Umbilical cord (tissue), 1 donor: ENCODE measurements at regions not wholly inside any gene's neighbourhood (a gene's known extent, or its start where the extent isn't known, plus 50 kb on each side); places are given as distances from the start of the nearest gene placed in this dataset.
"Not testable (repeated sequence)": the region's sequence is repeated elsewhere in the genome, so short reads cannot be mapped to it uniquely, and the experiment has no call there.

Experiments used
- DNase-seq: peaks from one replicate; pipeline ENCODE4 v3.0.0-alpha.2; 2015; ENCODE audit warnings: low spot score

- not testable (repeated sequence) for DNase-seq
These were observed 942.5 kb downstream of the TMEM121 start for GRCh38 chr14:106468869-106469268.

- not testable (repeated sequence) for DNase-seq
These were observed 943.6 kb downstream of the TMEM121 start for GRCh38 chr14:106470028-106470427.

- DNase-seq = not testable (repeated sequence)
These were observed 948.1 kb downstream of the TMEM121 start for GRCh38 chr14:106474261-106475028.

GRCh38 chr14:106475214-106475613 is 948.8 kb downstream of the TMEM121 start:
- DNase-seq = not testable (repeated sequence)

- not testable (repeated sequence) for DNase-seq
These were observed 951.2 kb downstream of the TMEM121 start for GRCh38 chr14:106477600-106477999.

- not testable (repeated sequence) for DNase-seq
These were observed 953.9 kb downstream of the TMEM121 start for GRCh38 chr14:106480287-106480686.

GRCh38 chr14:106482213-106482612 is 955.8 kb downstream of the TMEM121 start:
- DNase-seq = not testable (repeated sequence)

GRCh38 chr14:106487600-106487999 is 961.2 kb downstream of the TMEM121 start:
- no peak for DNase-seq

- no peak for DNase-seq
These were observed 961.9 kb downstream of the TMEM121 start for GRCh38 chr14:106488291-106488690.

- DNase-seq = no peak
These were observed 962.9 kb downstream of the TMEM121 start for GRCh38 chr14:106489112-106489881.

- DNase-seq = no peak
These were observed 964.1 kb downstream of the TMEM121 start for GRCh38 chr14:106490442-106490841.

- DNase-seq = no peak
These were observed 965.5 kb downstream of the TMEM121 start for GRCh38 chr14:106491851-106492250.

GRCh38 chr14:106493962-106494823 is 967.8 kb downstream of the TMEM121 start:
- DNase-seq = no peak

- no peak for DNase-seq
These were observed 974.2 kb downstream of the TMEM121 start for GRCh38 chr14:106500571-106500970.

- DNase-seq = no peak
These were observed 975.5 kb downstream of the TMEM121 start for GRCh38 chr14:106501898-106502297.

GRCh38 chr14:106505366-106505765 is 979.0 kb downstream of the TMEM121 start:
- no peak for DNase-seq

- DNase-seq = no peak
These were observed 980.5 kb downstream of the TMEM121 start for GRCh38 chr14:106506881-106507305.

- DNase-seq = no peak
These were observed 981.0 kb downstream of the TMEM121 start for GRCh38 chr14:106507354-106507753.

- DNase-seq = no peak
These were observed 981.8 kb downstream of the TMEM121 start for GRCh38 chr14:106508216-106508615.

- no peak for DNase-seq
These were observed 982.8 kb downstream of the TMEM121 start for GRCh38 chr14:106509176-106509575.

- no peak for DNase-seq
These were observed 983.4 kb downstream of the TMEM121 start for GRCh38 chr14:106509807-106510206.
